K562 (cell line): ENCODE measurements at regions not wholly inside any gene's neighbourhood (a gene's known extent, or its start where the extent isn't known, plus 50 kb on each side); places are given as distances from the start of the nearest gene placed in this dataset.

Experiments
- ATAC-seq: fragments of 200-7000 bp; cut with Tn5 transposase; 3 replicates; pipeline ENCODE4 v1.9.1; 2020; ENCODE audit warnings: moderate library complexity
- BruUV-seq: library from RNA; stranded (reverse); fragments of 400-500 nt; replicated peaks from 2 replicates; lab custom pipeline; 2021; lab: Mats Ljungman, UMichigan
- CTCF ChIA-PET: fragments of 300-600 bp; formaldehyde crosslinking; extraction: SDS; loops from one replicate; lab custom pipeline; 2021; ENCODE audit warnings: low intra/inter-chr PET ratio; lab: Yijun Ruan, JAX
- POLR2A ChIA-PET: fragments of 300-600, 350-650 bp; sonication (Branson Sonifier 250); formaldehyde crosslinking; extraction: SDS; loops from one replicate; lab custom pipeline; 2021; ENCODE audit warnings: antibody characterized with exemption, inconsistent platforms; lab: Yijun Ruan, JAX
- DNase-seq, 4 experiments: peaks; one replicate each; pipeline versions ENCODE4 v3.0.0 to v3.0.0-alpha.2; 2011 to 2018; ENCODE audit warnings: low spot score in 3 of 4, mixed read lengths in 3 of 4; ENCODE audit errors: extremely low read depth in 1 of 4
- FAIRE-seq: peaks from 2 replicates; lab custom pipeline; 2011; peaks lifted over from hg19 to GRCh38; lab: Jason Lieb, UNC
- H2AFZ ChIP-seq: 2 replicates; pipeline ENCODE4 v1.6.0; 2011; ENCODE audit warnings: low read depth, low read length, control low read depth, inconsistent platforms
- H3K27ac ChIP-seq: fragments of 200-600 bp; 3 replicates; pipeline ENCODE4 v1.8.0; 2011; ENCODE audit warnings: low read depth, mild to moderate bottlenecking, control low read depth, inconsistent platforms, low read length, moderate library complexity, mixed read lengths; ENCODE audit errors: extremely low read depth
- H3K27me3 ChIP-seq, 2 experiments: fragments of 300-600 bp in 1 of 2; 2 replicates in 1 of 2; 3 replicates in 1 of 2; pipeline versions ENCODE4 v1.6.0 to v1.8.0; 2011; ENCODE audit warnings: inconsistent platforms in 2 of 2, low read length in 2 of 2, mild to moderate bottlenecking in 1 of 2, mixed read lengths in 1 of 2, moderate library complexity in 1 of 2; ENCODE audit not compliant: control insufficient read depth in 2 of 2, insufficient read depth in 2 of 2
- H3K36me3 ChIP-seq: fragments of 300-600 bp; 3 replicates; pipeline ENCODE4 v1.8.0; 2011; ENCODE audit warnings: mild to moderate bottlenecking, low read length, inconsistent platforms; ENCODE audit not compliant: control insufficient read depth, insufficient read depth
- H3K4me1 ChIP-seq, 2 experiments: fragments of 200-600 bp in 1 of 2; replicated peaks in 1 of 2; 2 replicates in 1 of 2; 3 replicates in 1 of 2; pipeline versions ENCODE4 v1.5.1 to v1.8.0; 2011; ENCODE audit warnings: inconsistent platforms in 2 of 2, low read length in 2 of 2, mild to moderate bottlenecking in 1 of 2, mixed read lengths in 1 of 2, moderate library complexity in 1 of 2; ENCODE audit not compliant: control insufficient read depth in 2 of 2, insufficient read depth in 2 of 2
- H3K4me2 ChIP-seq: 2 replicates; pipeline ENCODE4 v1.6.1; 2011; ENCODE audit warnings: low read length, control low read depth, inconsistent platforms, mixed read lengths; ENCODE audit not compliant: insufficient read depth
- H3K4me3 ChIP-seq: fragments of 200-600 bp; sonication (generic), shearing (Covaris generic); 2 replicates; pipeline ENCODE4 v1.5.1; 2016; ENCODE audit warnings: control low read depth, inconsistent platforms
- H3K79me2 ChIP-seq: fragments of 200-600 bp; 3 replicates; pipeline ENCODE4 v1.8.0; 2011; ENCODE audit warnings: low read length, inconsistent platforms; ENCODE audit not compliant: control insufficient read depth, insufficient read depth
- H3K9ac ChIP-seq, 2 experiments: 2 replicates each; pipeline versions ENCODE4 v1.6.0 to v1.6.1; 2011; ENCODE audit warnings: low read depth in 2 of 2, low read length in 2 of 2, control low read depth in 1 of 2, inconsistent platforms in 1 of 2, mild to moderate bottlenecking in 1 of 2, mixed read lengths in 1 of 2; ENCODE audit not compliant: insufficient read depth in 1 of 2
- H3K9me1 ChIP-seq: one replicate; pipeline ENCODE4 v1.6.0; 2011; ENCODE audit warnings: inconsistent platforms, mild to moderate bottlenecking, low read length, moderate library complexity; ENCODE audit not compliant: control insufficient read depth, insufficient read depth
- H3K9me3 ChIP-seq: replicated peaks from 2 replicates; pipeline ENCODE4 v1.5.1; 2011; ENCODE audit warnings: low read depth, low read length, inconsistent platforms; ENCODE audit not compliant: control insufficient read depth, insufficient read depth
- H4K20me1 ChIP-seq: replicated peaks from 2 replicates; pipeline ENCODE4 v1.6.1; 2011; ENCODE audit warnings: low read length, inconsistent platforms, mixed read lengths; ENCODE audit not compliant: control insufficient read depth, insufficient read depth
- DACH1 ChIP-seq: fragments of 450-650 bp; IDR thresholded peaks from 2 replicates; pipeline ENCODE4 v1.6.1; 2018; ENCODE audit not compliant: partially characterized antibody
- HES1 ChIP-seq: fragments of 450-650 bp; IDR thresholded peaks from 2 replicates; pipeline ENCODE4 v1.6.1; 2016; ENCODE audit warnings: low read depth, mild to moderate bottlenecking, moderate library complexity
- NFRKB ChIP-seq: fragments of 450-650 bp; IDR thresholded peaks from 2 replicates; pipeline ENCODE4 v1.6.1; 2016; ENCODE audit warnings: low read depth
- RBM25 ChIP-seq: fragments of 200-400 bp; formaldehyde crosslinking; IDR thresholded peaks from 2 replicates; pipeline ENCODE4 v1.6.1; 2018; ENCODE audit warnings: low read length, low read depth, moderate library complexity; ENCODE audit not compliant: severe bottlenecking
- SIRT6 ChIP-seq: IDR thresholded peaks from one replicate; pipeline ENCODE4 v1.6.1; 2012; ENCODE audit warnings: low read depth, mild to moderate bottlenecking, control low read depth, inconsistent platforms, low read length, moderate library complexity
- SMARCE1 ChIP-seq: fragments of 450-650 bp; IDR thresholded peaks from 2 replicates; pipeline ENCODE4 v1.7.1; 2016; ENCODE audit warnings: mild to moderate bottlenecking
- TEAD2 ChIP-seq: fragments of 450-650 bp; IDR thresholded peaks from 2 replicates; pipeline ENCODE4 v1.6.1; 2016; ENCODE audit warnings: missing genetic modification characterization, control low read depth, missing compliant biosample characterization
- TEAD4 ChIP-seq, 2 experiments: sonication (generic) in 1 of 2; formaldehyde crosslinking in 1 of 2; IDR thresholded peaks; 2 replicates each; pipeline versions ENCODE4 v1.6.1 to v1.8.0; 2012 to 2022; ENCODE audit warnings: borderline replicate concordance in 1 of 2, inconsistent platforms in 1 of 2, low read length in 1 of 2, mild to moderate bottlenecking in 1 of 2, missing genetic modification reagents in 1 of 2
- ZNF121 ChIP-seq: sonication (generic); formaldehyde crosslinking; conservative IDR thresholded peaks from 2 replicates; pipeline ENCODE4 v1.8.0; 2022; ENCODE audit warnings: missing genetic modification reagents
- WGBS: fragments of 100-300 bp; shearing (Covaris generic); methylation state at CpG from one replicate; pipeline ENCODE4 v1.1.6; 2016; ENCODE audit warnings: low coverage, mixed read lengths; ENCODE audit not compliant: insufficient coverage; ENCODE audit errors: missing lambda C conversion rate; 5-methylcytosine and 5-hydroxymethylcytosine counted together
- in situ Hi-C: fragments of 300-500 bp; cut with MboI; formaldehyde crosslinking; loops from 4 replicates; pipeline ENCODE4 v1.15.0; 2018; ENCODE audit warnings: inconsistent platforms, mixed read lengths
- intact Hi-C: fragments of 100-400 bp; cut with micrococcal nuclease; formaldehyde crosslinking; loops from 2 replicates; pipeline ENCODE4 v1.14.2; 2022
- TF ChIP-seq, protein P1 (sequence below): fragments of 250-450 bp; sonication (Bioruptor Pico); IDR thresholded peaks from 2 replicates; pipeline ENCODE4 v1.4.0; 2020; ENCODE audit warnings: mild to moderate bottlenecking
- TF ChIP-seq, protein P2 (sequence below): sonication (generic); formaldehyde crosslinking; IDR thresholded peaks from 2 replicates; pipeline ENCODE4 v1.8.1; 2022; ENCODE audit warnings: missing genetic modification reagents
- TF ChIP-seq, protein P3 (sequence below): IDR thresholded peaks from 2 replicates; pipeline ENCODE4 v1.6.1; 2016; ENCODE audit warnings: missing genetic modification characterization, missing compliant biosample characterization

DNA sequence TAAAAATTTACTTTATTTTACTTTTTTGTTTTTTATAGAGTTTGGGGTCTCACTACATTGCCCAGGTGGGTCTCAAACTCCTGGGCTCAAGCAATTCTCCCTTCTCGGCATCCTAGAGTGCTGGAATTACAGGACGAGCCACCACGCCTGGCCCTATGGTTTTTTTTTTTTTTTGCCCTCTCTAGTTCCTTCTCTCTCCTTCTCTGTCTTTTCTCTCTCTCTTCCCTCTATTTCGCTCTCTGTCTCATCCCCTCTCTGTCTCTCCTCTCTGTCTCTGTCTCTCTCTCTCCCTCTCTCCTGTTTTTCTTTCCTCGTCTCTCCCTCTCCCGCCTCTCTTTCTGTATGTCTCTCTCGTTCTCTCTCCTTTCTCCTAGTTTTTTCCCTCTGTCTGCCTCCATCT, 202.6 kb upstream of the LHX5 start:
- Histone ChIP-seq H3K9me3 (no peaks in the 10 kb centered on the region), H3K36me3 (no peaks in the 10 kb centered on the region), H3K27me3 (peaks cover 31 to 58% of the 10 kb centered on the region in 2 experiments), H3K79me2 (no peaks in the 10 kb centered on the region), H4K20me1 (peaks cover 12% of the 10 kb centered on the region), H3K9ac (no peak overlapping the region), H3K4me2 (no peak overlapping the region), H3K9me1 (no peaks in the 10 kb centered on the region), H3K4me1 (peaks cover 4 to 16% of the 10 kb centered on the region in 2 experiments; a peak in 3 of 5 replicates), H3K4me3 (no peak overlapping the region), H3K27ac (no peak overlapping the region), H2AFZ (no peak overlapping the region)
- intact Hi-C loops = no loop called here
- in situ Hi-C loops = no loop called here
- ATAC-seq (no peak), DNase-seq (no peak), FAIRE-seq (no peak)
- 4% methylated on average over 3 of the region's 7 CpGs for WGBS
- TF ChIP-seq, protein P1, sequence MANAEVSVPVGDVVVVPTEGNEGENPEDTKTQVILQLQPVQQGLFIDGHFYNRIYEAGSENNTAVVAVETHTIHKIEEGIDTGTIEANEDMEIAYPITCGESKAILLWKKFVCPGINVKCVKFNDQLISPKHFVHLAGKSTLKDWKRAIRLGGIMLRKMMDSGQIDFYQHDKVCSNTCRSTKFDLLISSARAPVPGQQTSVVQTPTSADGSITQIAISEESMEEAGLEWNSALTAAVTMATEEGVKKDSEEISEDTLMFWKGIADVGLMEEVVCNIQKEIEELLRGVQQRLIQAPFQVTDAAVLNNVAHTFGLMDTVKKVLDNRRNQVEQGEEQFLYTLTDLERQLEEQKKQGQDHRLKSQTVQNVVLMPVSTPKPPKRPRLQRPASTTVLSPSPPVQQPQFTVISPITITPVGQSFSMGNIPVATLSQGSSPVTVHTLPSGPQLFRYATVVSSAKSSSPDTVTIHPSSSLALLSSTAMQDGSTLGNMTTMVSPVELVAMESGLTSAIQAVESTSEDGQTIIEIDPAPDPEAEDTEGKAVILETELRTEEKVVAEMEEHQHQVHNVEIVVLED (CRISPR knock-in tag) = no peak
- TF ChIP-seq SMARCE1 (no peak), DACH1 (no peak), SIRT6 (no peak), ZNF121 (CRISPR knock-in tag) (peak; percentile 30; the same call in 1 of the 2 replicates), TEAD4 (IDR thresholded peaks at IDR 0.05; ENCODE audit: low read length) (no peak), TEAD4 (CRISPR knock-in tag; IDR thresholded peaks at IDR 0.05; ENCODE audit: borderline replicate concordance) (no peak), RBM25 (peak; percentile 6), NFRKB (no peak), TEAD2 (tag) (no peak), HES1 (no peak)
- TF ChIP-seq, protein P2, sequence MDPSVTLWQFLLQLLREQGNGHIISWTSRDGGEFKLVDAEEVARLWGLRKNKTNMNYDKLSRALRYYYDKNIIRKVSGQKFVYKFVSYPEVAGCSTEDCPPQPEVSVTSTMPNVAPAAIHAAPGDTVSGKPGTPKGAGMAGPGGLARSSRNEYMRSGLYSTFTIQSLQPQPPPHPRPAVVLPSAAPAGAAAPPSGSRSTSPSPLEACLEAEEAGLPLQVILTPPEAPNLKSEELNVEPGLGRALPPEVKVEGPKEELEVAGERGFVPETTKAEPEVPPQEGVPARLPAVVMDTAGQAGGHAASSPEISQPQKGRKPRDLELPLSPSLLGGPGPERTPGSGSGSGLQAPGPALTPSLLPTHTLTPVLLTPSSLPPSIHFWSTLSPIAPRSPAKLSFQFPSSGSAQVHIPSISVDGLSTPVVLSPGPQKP (CRISPR knock-in tag) = no peak
- TF ChIP-seq, protein P3, sequence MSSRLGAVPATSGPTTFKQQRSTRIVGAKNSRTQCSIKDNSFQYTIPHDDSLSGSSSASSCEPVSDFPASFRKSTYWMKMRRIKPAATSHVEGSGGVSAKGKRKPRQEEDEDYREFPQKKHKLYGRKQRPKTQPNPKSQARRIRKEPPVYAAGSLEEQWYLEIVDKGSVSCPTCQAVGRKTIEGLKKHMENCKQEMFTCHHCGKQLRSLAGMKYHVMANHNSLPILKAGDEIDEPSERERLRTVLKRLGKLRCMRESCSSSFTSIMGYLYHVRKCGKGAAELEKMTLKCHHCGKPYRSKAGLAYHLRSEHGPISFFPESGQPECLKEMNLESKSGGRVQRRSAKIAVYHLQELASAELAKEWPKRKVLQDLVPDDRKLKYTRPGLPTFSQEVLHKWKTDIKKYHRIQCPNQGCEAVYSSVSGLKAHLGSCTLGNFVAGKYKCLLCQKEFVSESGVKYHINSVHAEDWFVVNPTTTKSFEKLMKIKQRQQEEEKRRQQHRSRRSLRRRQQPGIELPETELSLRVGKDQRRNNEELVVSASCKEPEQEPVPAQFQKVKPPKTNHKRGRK (tag) = peak; percentile 92
- ChIA-PET CTCF (no interaction called here), POLR2A (interaction anchor here (0.9 kb wide), 1 partner anchor 9 kb away, joined by 4 read pairs; no protein-coding TSS in a partner anchor)
- no TSS peak for BruUV-seq
